Spinal cord (tissue), 9 donors: ENCODE measurements at regions not wholly inside any gene's neighbourhood (a gene's known extent, or its start where the extent isn't known, plus 50 kb on each side); places are given as distances from the start of the nearest gene placed in this dataset.
A peak's percentile ranks its signal among the peaks of the same experiment; 100 is the strongest.

Source experiments
- DNase-seq, 6 donors: peaks; one replicate each; pipeline versions ENCODE4 v3.0.0 to v3.0.0-alpha.2; 2013 to 2015; ENCODE audit warnings: low spot score in 6 of 6, low read depth in 4 of 6
- H3K27ac ChIP-seq: one replicate; pipeline ENCODE4 v1.5.1; 2013; ENCODE audit warnings: low read depth, low read length, control low read depth
- H3K27me3 ChIP-seq: one replicate; pipeline ENCODE4 v1.6.1; 2013; ENCODE audit warnings: low read length; ENCODE audit not compliant: control insufficient read depth, insufficient read depth
- H3K36me3 ChIP-seq: one replicate; pipeline ENCODE4 v1.6.1; 2013; ENCODE audit warnings: low read length; ENCODE audit not compliant: control insufficient read depth, insufficient read depth
- H3K4me1 ChIP-seq: one replicate; pipeline ENCODE4 v1.6.1; 2013; ENCODE audit warnings: low read length; ENCODE audit not compliant: control insufficient read depth, insufficient read depth
- H3K4me3 ChIP-seq: one replicate; pipeline ENCODE4 v1.5.1; 2013; ENCODE audit warnings: low read depth, low read length, control low read depth
- H3K9me3 ChIP-seq: one replicate; pipeline ENCODE4 v1.6.1; 2013; ENCODE audit warnings: low read length; ENCODE audit not compliant: control insufficient read depth, insufficient read depth
- WGBS: methylation state at CpG from one replicate; pipeline ENCODE4 v1.1.5; 2013; ENCODE audit warnings: missing lambda C conversion rate; ENCODE audit not compliant: insufficient coverage; 5-methylcytosine and 5-hydroxymethylcytosine counted together
- donor health status: healthy.

DNA sequence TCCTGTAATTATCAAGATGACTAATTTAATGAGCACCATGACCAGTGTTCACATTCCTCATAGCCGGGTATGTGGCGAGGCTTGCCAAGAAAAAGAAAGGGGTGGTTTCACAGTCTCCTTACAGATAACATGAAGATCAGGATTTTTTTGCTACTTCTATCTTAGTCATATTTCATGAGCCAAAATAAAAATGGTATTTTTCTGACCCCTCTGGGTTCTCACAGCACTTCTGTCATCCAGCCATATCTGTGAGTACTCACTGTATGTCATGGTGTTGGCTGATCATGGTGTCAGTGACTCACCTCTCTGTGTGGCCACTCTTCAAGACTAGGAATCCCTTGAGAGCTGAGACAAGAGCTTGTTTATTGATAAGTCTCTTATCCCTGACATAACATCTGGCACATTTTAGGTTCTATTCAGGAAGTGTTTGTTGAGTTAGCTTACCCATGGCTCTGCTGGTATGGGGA is 130.5 kb upstream of the LMCD1 start:
- H3K4me3 ChIP-seq, result no peak overlapping the region
- H3K4me1 ChIP-seq, result peaks cover 3% of the 10 kb centered on the region
- H3K27ac ChIP-seq, result no peak overlapping the region
- H3K27me3 ChIP-seq, result no peaks in the 10 kb centered on the region
- no peak for DNase-seq
- no CpG with 5 or more reads among the region's 2 CpGs for WGBS
- peaks cover 3% of the 10 kb centered on the region for H3K9me3 ChIP-seq
- H3K36me3 ChIP-seq, result no peaks in the 10 kb centered on the region

DNA sequence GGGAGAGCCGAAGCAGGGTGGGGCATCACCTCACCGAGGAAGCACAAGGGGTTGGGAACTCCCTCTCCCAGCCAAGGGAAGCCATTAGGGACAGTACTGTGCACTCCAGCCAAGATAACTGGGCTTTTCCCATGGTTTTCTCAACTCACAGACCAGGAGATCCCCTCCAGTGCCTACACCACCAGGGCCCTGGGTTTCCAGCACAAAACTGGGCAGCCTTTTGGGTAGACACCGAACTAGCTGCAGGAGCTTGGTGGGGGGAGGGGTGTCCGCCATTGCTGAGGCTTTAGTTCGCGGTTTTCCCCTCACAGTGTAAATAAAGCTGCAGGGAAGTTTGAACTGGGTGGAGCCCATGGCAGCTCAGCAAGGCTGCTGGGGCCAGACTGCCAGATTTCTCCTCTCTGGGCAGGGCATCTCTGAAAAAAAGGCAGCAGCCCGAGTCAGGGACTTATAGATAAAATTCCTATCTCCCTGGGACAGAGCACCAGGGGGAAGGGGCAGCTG is 129.6 kb upstream of the LMCD1 start:
- Histone ChIP-seq H3K27ac (no peak overlapping the region), H3K27me3 (no peaks in the 10 kb centered on the region), H3K36me3 (no peaks in the 10 kb centered on the region), H3K9me3 (peaks cover 3% of the 10 kb centered on the region), H3K4me3 (no peak overlapping the region), H3K4me1 (peaks cover 2% of the 10 kb centered on the region)
- WGBS, result 74% methylated on average over 7 of the region's 7 CpGs
- DNase-seq, result no peak

DNA sequence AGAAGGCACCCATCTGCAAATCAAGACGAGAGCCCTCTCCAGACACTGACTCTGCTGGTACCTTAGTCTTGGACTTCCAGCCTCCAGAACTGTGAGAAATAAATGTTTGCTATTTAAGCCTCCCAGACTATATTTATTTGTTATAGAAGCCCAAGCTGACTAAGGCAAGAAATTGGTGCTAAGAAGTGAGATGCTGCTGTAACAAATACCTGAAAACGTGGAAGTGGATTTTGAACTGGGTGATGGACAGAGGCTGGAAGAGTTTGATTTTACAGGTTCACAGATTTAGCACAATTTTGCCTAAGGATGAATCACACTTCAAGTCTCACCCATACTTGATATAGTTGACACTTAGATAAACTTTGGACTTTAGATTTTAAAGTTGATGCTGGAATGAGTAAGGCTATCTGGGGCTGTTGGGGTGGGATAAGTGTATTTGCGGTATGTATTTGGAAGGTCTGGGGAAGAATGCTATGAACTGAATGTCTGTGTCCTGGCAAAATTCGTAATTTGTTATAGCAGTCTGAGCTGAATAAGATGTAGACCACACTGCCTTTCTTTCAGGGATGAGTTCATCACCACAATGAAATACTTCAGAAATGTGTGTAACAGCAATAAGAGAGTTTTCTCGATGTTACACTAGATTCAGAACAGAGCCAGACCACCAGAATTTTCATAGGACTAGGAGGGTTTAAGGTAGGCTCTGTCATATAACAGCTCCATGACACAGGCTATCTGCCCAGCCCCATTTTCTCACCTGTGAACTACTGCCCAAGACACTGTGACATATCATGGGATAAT is 120.5 kb upstream of the LMCD1 start:
- 83% methylated on average over 2 of the region's 5 CpGs for WGBS
- Histone ChIP-seq H3K27ac (no peak overlapping the region), H3K36me3 (no peaks in the 10 kb centered on the region), H3K27me3 (no peaks in the 10 kb centered on the region), H3K4me1 (no peaks in the 10 kb centered on the region), H3K9me3 (peaks cover 2% of the 10 kb centered on the region), H3K4me3 (no peak overlapping the region)
- no peak for DNase-seq

DNA sequence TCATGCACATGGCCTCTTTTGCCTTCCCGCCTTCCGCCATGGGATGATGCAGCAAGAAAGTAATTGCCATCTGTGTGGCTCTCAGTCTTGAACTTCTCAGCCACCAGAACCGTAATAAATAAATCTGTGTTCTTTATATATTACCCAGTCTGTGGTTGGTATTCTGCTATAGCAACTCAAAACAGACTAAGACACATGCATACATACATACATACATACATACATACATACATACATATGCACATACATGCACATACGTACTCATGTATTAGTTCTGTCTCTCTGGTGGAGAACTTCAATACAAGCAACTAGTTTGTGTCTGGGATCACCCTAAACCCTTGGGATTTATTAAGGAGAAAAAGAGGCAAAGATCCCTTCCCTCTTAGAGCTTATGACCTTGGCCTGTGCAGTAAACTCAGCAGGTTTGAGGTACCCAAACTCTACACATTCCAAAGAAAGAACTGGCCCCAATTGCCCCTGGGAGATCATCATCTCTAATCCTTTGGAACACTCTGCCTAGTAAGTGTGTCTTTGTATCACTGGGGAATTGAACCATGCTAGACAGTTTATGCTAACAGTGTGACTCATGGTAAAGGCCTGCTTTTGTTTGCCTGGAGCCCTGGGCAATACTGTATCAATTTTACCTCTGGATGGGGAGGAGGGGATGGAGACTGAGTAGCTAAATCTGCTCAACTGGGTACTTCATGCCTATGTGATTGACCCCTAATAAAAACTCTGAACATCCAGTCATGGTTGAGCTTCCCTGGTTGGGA is 115.6 kb upstream of the LMCD1 start:
- Histone ChIP-seq H3K27ac (no peak overlapping the region), H3K4me1 (no peaks in the 10 kb centered on the region), H3K27me3 (no peaks in the 10 kb centered on the region), H3K9me3 (peaks cover 2% of the 10 kb centered on the region), H3K36me3 (no peaks in the 10 kb centered on the region), H3K4me3 (no peak overlapping the region)
- DNase-seq, result no peak
- no CpG with 5 or more reads among the region's 4 CpGs for WGBS

DNA sequence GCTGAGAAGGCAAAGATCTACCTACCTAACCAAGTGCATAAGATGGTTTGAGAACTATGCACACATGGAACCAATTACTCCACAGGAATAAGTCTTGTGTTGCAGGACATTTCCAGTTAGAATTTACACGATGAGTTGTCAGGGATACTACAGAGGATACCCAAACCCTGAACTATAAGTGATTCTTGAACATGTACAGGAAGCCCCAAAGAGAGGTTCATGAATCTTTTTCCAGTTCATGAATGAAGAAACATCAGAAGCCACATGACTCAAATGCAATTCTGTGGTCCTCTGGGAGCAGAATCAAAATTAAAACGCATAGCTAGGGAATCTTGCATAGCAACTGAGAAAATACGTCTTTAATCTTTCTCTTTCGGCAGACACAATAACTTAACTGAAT is 114.1 kb upstream of the LMCD1 start:
- H3K27ac ChIP-seq, result no peak overlapping the region
- WGBS, result no CpG with 5 or more reads among the region's 4 CpGs

DNA sequence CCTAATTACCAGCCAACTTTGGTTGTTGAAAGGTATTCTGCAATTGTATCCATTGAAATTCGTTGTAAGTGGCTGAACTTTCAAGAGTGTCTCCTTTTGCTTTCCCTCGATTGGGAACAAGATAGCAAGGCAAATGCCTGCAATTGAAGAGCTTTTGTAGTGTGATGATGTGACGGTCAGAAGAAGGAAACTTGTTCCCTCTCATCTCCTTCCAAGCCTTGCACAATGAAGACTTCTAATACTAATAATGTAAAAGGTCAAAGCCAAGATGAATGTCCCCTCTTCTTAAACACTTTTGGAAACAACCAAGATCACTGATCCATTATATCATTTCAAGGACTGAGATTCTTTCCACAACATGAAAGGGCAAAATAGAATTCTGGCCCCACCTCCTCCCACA is 101.9 kb upstream of the LMCD1 start:
- H3K9me3 ChIP-seq, result peaks cover 2% of the 10 kb centered on the region
- H3K27me3 ChIP-seq, result no peaks in the 10 kb centered on the region
- no peaks in the 10 kb centered on the region for H3K4me1 ChIP-seq
- no peaks in the 10 kb centered on the region for H3K36me3 ChIP-seq
- no peak overlapping the region for H3K4me3 ChIP-seq
- DNase-seq, result no peak
- H3K27ac ChIP-seq, result no peak overlapping the region
- no CpG with 5 or more reads among the region's 3 CpGs for WGBS

More for the DNA sequence above, 114.1 kb upstream of the LMCD1 start:
- peaks cover 2% of the 10 kb centered on the region for H3K9me3 ChIP-seq
- H3K36me3 ChIP-seq, result no peaks in the 10 kb centered on the region
- no peak overlapping the region for H3K4me3 ChIP-seq
- no peak for DNase-seq
- H3K4me1 ChIP-seq, result no peaks in the 10 kb centered on the region
- H3K27me3 ChIP-seq, result no peaks in the 10 kb centered on the region

DNA sequence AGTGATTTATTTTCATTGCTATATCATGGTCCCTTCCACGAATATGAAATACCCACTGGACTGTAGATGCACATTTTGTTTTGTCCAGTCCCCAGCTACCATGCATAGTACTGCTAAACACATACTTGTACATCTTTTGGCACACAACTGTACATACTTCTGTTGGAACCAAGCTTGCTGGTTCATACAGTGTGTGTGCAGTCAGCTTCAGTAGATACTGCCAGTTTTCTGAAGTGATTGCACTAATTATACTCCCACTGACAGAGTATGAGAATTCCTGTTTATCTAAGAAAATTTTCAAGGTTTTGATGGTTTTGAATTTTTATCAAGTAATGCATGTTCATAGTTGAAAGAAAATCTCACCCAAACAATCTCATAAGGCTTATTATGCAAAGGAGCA is 100.7 kb upstream of the LMCD1 start:
- H3K9me3 ChIP-seq, result peaks cover 2% of the 10 kb centered on the region
- no peaks in the 10 kb centered on the region for H3K27me3 ChIP-seq
- no peak overlapping the region for H3K4me3 ChIP-seq
- WGBS, result 67% methylated on average over 1 of the region's 1 CpG
- no peak overlapping the region for H3K27ac ChIP-seq
- H3K36me3 ChIP-seq, result no peaks in the 10 kb centered on the region
- peak in 1 of 6 donors; percentile 56 for DNase-seq
- H3K4me1 ChIP-seq, result no peaks in the 10 kb centered on the region

DNA sequence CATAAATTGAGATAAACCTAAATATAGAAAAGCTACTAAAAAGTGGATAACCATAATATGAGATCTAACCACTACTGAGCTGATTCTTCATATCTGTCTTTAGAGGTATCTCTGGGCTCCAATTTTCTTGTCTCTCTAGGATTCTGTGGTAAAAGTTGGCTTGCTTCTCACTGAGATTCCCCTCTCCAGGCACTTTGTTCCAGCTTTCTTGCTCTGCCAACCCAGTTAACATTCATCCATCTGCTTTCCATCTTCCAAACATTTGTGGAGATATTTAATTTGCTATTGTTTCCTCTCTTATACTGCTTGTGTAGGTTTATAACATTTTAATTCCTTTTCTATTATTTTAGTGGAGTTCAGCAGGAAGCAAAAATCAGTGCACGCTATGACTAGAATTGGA is 97.6 kb upstream of the LMCD1 start:
- no peaks in the 10 kb centered on the region for H3K4me1 ChIP-seq
- H3K4me3 ChIP-seq, result no peak overlapping the region
- H3K36me3 ChIP-seq, result no peaks in the 10 kb centered on the region
- WGBS, result no CpG with 5 or more reads among the region's 1 CpG
- no peak overlapping the region for H3K27ac ChIP-seq
- DNase-seq, result peak in 1 of 6 donors; percentile 81
- peaks cover 7% of the 10 kb centered on the region for H3K9me3 ChIP-seq
- no peaks in the 10 kb centered on the region for H3K27me3 ChIP-seq

DNA sequence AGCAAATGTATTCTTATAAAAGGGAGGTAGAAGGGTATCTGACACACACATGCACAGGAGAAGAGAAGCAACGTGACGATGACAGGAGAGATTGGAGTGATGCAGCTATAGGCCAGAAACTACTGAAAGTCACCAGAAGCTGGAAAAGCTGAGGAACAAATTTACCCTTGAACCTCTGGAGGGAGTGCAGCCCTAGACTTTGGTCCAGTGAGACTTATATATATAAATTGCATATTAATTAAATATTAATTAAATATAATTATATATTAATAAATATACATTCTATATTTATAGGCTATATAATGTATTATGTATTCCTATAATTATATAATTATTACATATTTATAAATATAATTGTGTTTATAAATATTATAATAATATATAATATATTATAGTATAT is 96.5 kb upstream of the LMCD1 start:
- Histone ChIP-seq H3K4me1 (no peaks in the 10 kb centered on the region), H3K36me3 (no peaks in the 10 kb centered on the region), H3K27ac (no peak overlapping the region), H3K27me3 (no peaks in the 10 kb centered on the region), H3K4me3 (no peak overlapping the region), H3K9me3 (peaks cover 7% of the 10 kb centered on the region)
- 92% methylated on average over 2 of the region's 2 CpGs for WGBS
- no peak for DNase-seq
